Sigmoid colon (tissue), 6 donors: ENCODE measurements at regions not wholly inside any gene's neighbourhood (a gene's known extent, or its start where the extent isn't known, plus 50 kb on each side); places are given as distances from the start of the nearest gene placed in this dataset.
"Not testable (repeated sequence)": the region's sequence is repeated elsewhere in the genome, so short reads cannot be mapped to it uniquely, and the experiment has no call there.

Experiments
- DNase-seq: peaks from one replicate; pipeline ENCODE4 v3.0.0-alpha.2; 2019
- H3K27ac ChIP-seq, 4 donors: fragments of 200-600 bp; sonication (generic); one replicate each; pipeline ENCODE4 v1.5.1; 2016 to 2019; ENCODE audit warnings: mild to moderate bottlenecking in 1 of 4
- H3K27me3 ChIP-seq, 3 donors: fragments of 200-600 bp; sonication (generic); one replicate each; pipeline ENCODE4 v1.5.1; 2019; ENCODE audit warnings: mild to moderate bottlenecking in 1 of 3
- H3K36me3 ChIP-seq, 4 donors: fragments of 200-600 bp; sonication (generic); one replicate each; pipeline ENCODE4 v1.5.1; 2016 to 2019
- H3K4me1 ChIP-seq, 4 donors: fragments of 200-600 bp; sonication (generic); one replicate each; pipeline ENCODE4 v1.5.1; 2017 to 2019
- H3K4me3 ChIP-seq, 4 donors: fragments of 200-600 bp; sonication (generic); one replicate each; pipeline ENCODE4 v1.5.1; 2017 to 2019; ENCODE audit warnings: mild to moderate bottlenecking in 2 of 4, moderate library complexity in 1 of 4
- H3K9me3 ChIP-seq, 4 donors: fragments of 200-600 bp in 3 of 4; sonication (generic) in 3 of 4; one replicate each; pipeline versions ENCODE4 v1.5.1 to v1.6.1; 2013 to 2019
- EP300 ChIP-seq, 4 donors: sonication (generic); formaldehyde crosslinking; IDR thresholded peaks; one replicate each; pipeline ENCODE4 v1.6.1; 2017; ENCODE audit warnings: antibody characterized with exemption in 4 of 4
- POLR2A ChIP-seq, 2 donors: fragments of 450-650 bp; IDR thresholded peaks; one replicate each; pipeline ENCODE4 v1.6.1; 2016; ENCODE audit warnings: antibody characterized with exemption in 2 of 2, mild to moderate bottlenecking in 2 of 2, moderate library complexity in 2 of 2
- POLR2AphosphoS5 ChIP-seq, 4 donors: sonication (generic); formaldehyde crosslinking; IDR thresholded peaks; one replicate each; pipeline ENCODE4 v1.6.1; 2017; ENCODE audit warnings: antibody characterized with exemption in 4 of 4
- WGBS, 2 donors: extraction: QIAGEN DNeasy Blood & Tissue Kit; methylation state at CpG; one replicate each; pipeline ENCODE4 v1.1.7; 2013; 5-methylcytosine and 5-hydroxymethylcytosine counted together
- intact Hi-C: fragments of 100-400 bp; cut with DNase I; formaldehyde crosslinking; loops from one replicate; pipeline ENCODE4 v1.15.1; 2023
- TF ChIP-seq, protein P1 (sequence below), 4 experiments: fragments of 450-650 bp in 3 of 4; fragments of 200-600 bp in 1 of 4; IDR thresholded peaks; one replicate each; pipeline ENCODE4 v1.5.1; 2016 to 2019; ENCODE audit warnings: antibody characterized with exemption in 4 of 4, mild to moderate bottlenecking in 3 of 4, moderate library complexity in 2 of 4
- donor health status: healthy with polysubstance abuse.
- donor health status: healthy.

GRCh38 chr15:31607656-31608055 is 281.0 kb downstream of the KLF13 start:
- 91 to 93% methylated on average over 3 of the region's 3 CpGs for WGBS, 2 donors
- TF ChIP-seq, protein P1, sequence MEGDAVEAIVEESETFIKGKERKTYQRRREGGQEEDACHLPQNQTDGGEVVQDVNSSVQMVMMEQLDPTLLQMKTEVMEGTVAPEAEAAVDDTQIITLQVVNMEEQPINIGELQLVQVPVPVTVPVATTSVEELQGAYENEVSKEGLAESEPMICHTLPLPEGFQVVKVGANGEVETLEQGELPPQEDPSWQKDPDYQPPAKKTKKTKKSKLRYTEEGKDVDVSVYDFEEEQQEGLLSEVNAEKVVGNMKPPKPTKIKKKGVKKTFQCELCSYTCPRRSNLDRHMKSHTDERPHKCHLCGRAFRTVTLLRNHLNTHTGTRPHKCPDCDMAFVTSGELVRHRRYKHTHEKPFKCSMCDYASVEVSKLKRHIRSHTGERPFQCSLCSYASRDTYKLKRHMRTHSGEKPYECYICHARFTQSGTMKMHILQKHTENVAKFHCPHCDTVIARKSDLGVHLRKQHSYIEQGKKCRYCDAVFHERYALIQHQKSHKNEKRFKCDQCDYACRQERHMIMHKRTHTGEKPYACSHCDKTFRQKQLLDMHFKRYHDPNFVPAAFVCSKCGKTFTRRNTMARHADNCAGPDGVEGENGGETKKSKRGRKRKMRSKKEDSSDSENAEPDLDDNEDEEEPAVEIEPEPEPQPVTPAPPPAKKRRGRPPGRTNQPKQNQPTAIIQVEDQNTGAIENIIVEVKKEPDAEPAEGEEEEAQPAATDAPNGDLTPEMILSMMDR (IDR thresholded peaks at IDR 0.05): no peak
- TF ChIP-seq POLR2AphosphoS5 (IDR thresholded peaks at IDR 0.05) (no peak), EP300 (IDR thresholded peaks at IDR 0.05) (no peak), POLR2A (IDR thresholded peaks at IDR 0.05) (no peak)
- H3K27ac ChIP-seq: no peak overlapping the region
- peaks cover 0 to under 1% (median 0%) of the 10 kb centered on the region in 4 donors for H3K9me3 ChIP-seq
- intact Hi-C loops: no loop called here
- H3K4me3 ChIP-seq: no peak overlapping the region
- no peaks in the 10 kb centered on the region for H3K27me3 ChIP-seq
- no peak for DNase-seq
- H3K36me3 ChIP-seq: no peaks in the 10 kb centered on the region
- peaks cover 0 to 6% (median 0%) of the 10 kb centered on the region in 4 donors for H3K4me1 ChIP-seq

- H3K4me1 ChIP-seq: peaks cover 0 to 6% (median 0%) of the 10 kb centered on the region in 4 donors
- intact Hi-C loops: no loop called here
- peaks cover 0 to 3% (median 0%) of the 10 kb centered on the region in 4 donors for H3K9me3 ChIP-seq
- no peak for DNase-seq
- H3K27ac ChIP-seq: no peak overlapping the region
- TF ChIP-seq POLR2A (IDR thresholded peaks at IDR 0.05): no peak
- TF ChIP-seq, protein P1 (IDR thresholded peaks at IDR 0.05): no peak
- TF ChIP-seq POLR2AphosphoS5 (IDR thresholded peaks at IDR 0.05): no peak
- TF ChIP-seq EP300 (IDR thresholded peaks at IDR 0.05): no peak
- no peaks in the 10 kb centered on the region for H3K36me3 ChIP-seq
- H3K27me3 ChIP-seq: no peaks in the 10 kb centered on the region
- WGBS, 2 donors: 39 to 47% methylated on average over 6 of the region's 6 CpGs
- no peak overlapping the region for H3K4me3 ChIP-seq
Observed at GRCh38 chr15:31609258-31609681, 282.6 kb downstream of the KLF13 start.

DNA sequence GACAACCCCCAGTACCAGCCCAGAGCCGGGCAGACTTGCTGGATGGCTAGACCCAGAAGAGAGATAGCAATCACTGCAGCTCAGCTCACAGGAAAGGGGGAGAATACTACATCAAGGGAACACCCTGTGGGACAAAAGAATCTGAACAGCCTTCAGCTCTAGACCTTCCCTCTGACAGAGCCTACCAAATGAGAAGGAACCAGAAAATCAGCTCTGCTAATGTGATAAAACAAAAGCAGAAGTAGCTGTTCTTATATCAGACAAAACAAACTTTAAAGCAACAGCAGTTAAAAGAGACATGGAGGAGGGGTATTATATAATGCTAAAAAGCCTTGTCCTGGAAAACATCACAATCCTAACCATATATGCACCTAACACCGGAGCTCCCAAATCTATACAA is 283.3 kb downstream of the KLF13 start:
- 68 to 87% methylated on average over 2 of the region's 2 CpGs for WGBS, 2 donors
- no peak overlapping the region for H3K27ac ChIP-seq
- H3K9me3 ChIP-seq: peaks cover 0 to 3% (median 0%) of the 10 kb centered on the region in 4 donors
- H3K4me3 ChIP-seq: no peak overlapping the region
- DNase-seq: no peak
- no peaks in the 10 kb centered on the region for H3K36me3 ChIP-seq
- TF ChIP-seq EP300 (IDR thresholded peaks at IDR 0.05) (no peak), POLR2A (IDR thresholded peaks at IDR 0.05) (no peak), POLR2AphosphoS5 (IDR thresholded peaks at IDR 0.05) (no peak)
- TF ChIP-seq, protein P1 (IDR thresholded peaks at IDR 0.05): no peak
- intact Hi-C loops: no loop called here
- peaks cover 0 to 6% (median 0%) of the 10 kb centered on the region in 4 donors for H3K4me1 ChIP-seq
- no peaks in the 10 kb centered on the region for H3K27me3 ChIP-seq

DNA sequence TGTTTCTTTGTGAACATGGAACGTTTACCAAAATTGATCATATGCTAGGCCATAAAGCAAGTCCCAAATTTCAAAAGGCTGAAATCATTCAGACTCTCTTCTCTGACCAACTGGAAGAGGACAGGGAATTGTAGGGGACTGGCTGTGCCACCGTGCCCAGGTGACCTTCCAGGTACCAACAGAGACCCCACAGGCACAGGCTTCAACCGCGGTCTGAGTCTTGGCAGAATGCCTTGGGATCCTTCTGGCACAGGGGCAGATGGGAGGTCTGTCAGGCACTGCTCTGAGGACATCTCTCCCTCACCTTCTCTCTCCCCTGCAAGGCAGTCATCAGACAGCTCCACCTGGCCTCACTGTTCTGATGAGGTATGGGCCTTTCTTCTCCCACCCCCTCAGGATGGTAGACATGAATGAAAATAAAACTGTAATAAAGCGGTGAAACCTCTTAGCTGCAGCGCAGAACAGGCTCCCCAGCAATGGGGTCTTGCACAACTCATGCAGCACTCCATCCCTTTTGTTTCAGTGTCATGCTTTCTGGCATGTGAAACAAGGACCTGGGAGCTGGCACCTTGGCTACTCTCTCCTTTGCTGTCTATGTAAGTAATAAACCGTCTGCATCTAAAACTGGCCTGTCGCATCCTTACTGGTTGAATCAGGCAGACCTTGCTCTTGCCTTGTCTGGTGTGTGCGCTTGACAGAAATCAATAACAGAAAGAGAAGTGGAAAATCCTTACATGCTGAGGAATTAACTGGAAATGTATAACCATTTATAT is 289.2 kb downstream of the KLF13 start:
- intact Hi-C loops: no loop called here
- no peaks in the 10 kb centered on the region for H3K4me1 ChIP-seq
- DNase-seq: no peak
- H3K27me3 ChIP-seq: no peaks in the 10 kb centered on the region
- H3K27ac ChIP-seq: no peak overlapping the region
- H3K36me3 ChIP-seq: no peaks in the 10 kb centered on the region
- no peak overlapping the region for H3K4me3 ChIP-seq
- TF ChIP-seq POLR2A (IDR thresholded peaks at IDR 0.05): no peak
- TF ChIP-seq, protein P1 (IDR thresholded peaks at IDR 0.05): no peak
- no peak for TF ChIP-seq EP300 (IDR thresholded peaks at IDR 0.05)
- no peak for TF ChIP-seq POLR2AphosphoS5 (IDR thresholded peaks at IDR 0.05)
- peaks cover 0 to 3% (median 0%) of the 10 kb centered on the region in 4 donors for H3K9me3 ChIP-seq
- 88 to 89% methylated on average over 9 of the region's 9 CpGs for WGBS, 2 donors

DNA sequence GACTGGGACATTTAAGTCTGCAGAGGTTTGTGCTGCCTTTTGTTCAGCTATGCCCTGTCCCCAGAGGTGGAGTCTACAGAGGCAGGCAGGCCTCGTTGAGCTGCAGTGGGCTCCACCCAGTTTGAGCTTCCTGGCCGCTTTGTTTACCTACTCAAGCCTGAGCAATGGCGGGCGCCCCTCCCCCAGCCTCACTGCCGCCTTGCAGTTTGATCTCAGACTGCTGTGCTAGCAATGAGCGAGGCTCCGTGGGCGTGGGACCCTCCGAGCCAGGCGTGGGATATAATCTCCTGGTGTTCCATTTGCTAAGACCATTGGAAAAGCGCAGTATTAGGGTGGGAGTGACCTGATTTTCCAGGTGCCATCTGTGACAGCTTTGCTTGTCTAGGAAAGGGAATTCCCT is 296.7 kb downstream of the KLF13 start:
- H3K9me3 ChIP-seq, H3K4me1 ChIP-seq, H3K27me3 ChIP-seq, DNase-seq, H3K4me3 ChIP-seq, H3K27ac ChIP-seq, H3K36me3 ChIP-seq, intact Hi-C loops: not testable (repeated sequence)
- WGBS, 2 donors: 86 to 87% methylated on average over 11 of the region's 11 CpGs

GRCh38 chr15:31624115-31624514 is 297.5 kb downstream of the KLF13 start:
- H3K36me3 ChIP-seq, H3K27me3 ChIP-seq, H3K4me3 ChIP-seq, H3K4me1 ChIP-seq, DNase-seq, H3K9me3 ChIP-seq, intact Hi-C loops, H3K27ac ChIP-seq: not testable (repeated sequence)
- WGBS, 2 donors: 80 to 100% methylated on average over 1 of the region's 1 CpG

DNA sequence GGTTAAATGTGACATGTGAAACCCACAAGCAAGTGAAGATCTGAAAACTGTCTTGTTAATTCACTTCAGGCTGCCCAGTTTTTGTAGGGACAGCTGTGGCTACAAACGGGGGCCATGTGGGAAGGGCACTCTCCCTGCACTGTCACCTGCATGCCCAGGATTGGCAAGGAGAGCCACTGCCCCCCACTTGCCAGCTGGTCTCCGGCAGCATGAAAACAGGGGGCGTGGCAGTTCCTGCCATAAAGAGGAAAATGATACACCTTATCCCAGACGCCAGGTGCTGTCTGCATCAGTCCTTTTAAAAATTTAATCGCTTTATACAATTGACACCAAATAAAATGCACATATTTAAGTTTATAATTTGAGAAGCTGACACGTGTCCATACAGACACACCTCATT is 309.1 kb downstream of the KLF13 start:
- H3K36me3 ChIP-seq, H3K9me3 ChIP-seq, DNase-seq, H3K4me1 ChIP-seq, H3K4me3 ChIP-seq, H3K27me3 ChIP-seq, H3K27ac ChIP-seq, intact Hi-C loops: not testable (repeated sequence)
- 13 to 51% methylated on average over 6 of the region's 6 CpGs for WGBS, 2 donors

DNA sequence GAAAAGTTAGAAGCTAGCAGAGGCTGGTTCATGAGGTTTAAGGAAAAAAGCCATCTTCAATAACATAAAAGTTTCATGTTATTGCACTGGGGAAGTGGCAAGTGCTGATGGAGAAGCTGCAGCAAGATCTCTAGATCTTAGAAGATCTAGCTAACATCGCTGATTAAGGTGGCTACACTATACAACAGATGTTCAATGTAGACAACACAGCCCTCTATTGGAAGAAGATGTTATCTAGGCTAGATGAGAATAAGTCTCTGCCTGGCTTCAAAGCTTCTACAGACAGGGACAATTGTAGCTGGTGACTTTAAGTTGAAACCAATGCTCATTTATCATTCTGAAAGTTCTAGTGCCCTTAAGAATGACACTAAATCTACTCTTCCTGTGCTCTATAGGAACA is 310.3 kb downstream of the KLF13 start:
- H3K4me3 ChIP-seq, H3K27me3 ChIP-seq, H3K4me1 ChIP-seq, intact Hi-C loops, DNase-seq, H3K27ac ChIP-seq, H3K36me3 ChIP-seq, H3K9me3 ChIP-seq: not testable (repeated sequence)
- WGBS, 2 donors: 64 to 75% methylated on average over 1 of the region's 1 CpG
